NT2/D1 (cell line): ENCODE measurements at regions not wholly inside any gene's neighbourhood (a gene's known extent, or its start where the extent isn't known, plus 50 kb on each side); places are given as distances from the start of the nearest gene placed in this dataset.

ENCODE experiments used
- DNase-seq: peaks from one replicate; pipeline ENCODE4 v3.0.0-alpha.2; 2011; ENCODE audit warnings: low read depth, low spot score
- H3K27me3 ChIP-seq: 2 replicates; pipeline ENCODE4 v1.6.0; 2011; ENCODE audit warnings: mild to moderate bottlenecking; ENCODE audit not compliant: insufficient read length, insufficient read depth
- H3K36me3 ChIP-seq: 2 replicates; pipeline ENCODE4 v1.6.1; 2011; ENCODE audit warnings: mild to moderate bottlenecking, low read length, mixed read lengths; ENCODE audit not compliant: insufficient read depth, insufficient read length
- H3K4me1 ChIP-seq: 2 replicates; pipeline ENCODE4 v1.5.1; 2011; ENCODE audit not compliant: insufficient read depth, insufficient read length
- H3K4me3 ChIP-seq: 2 replicates; pipeline ENCODE4 v1.5.1; 2011; ENCODE audit warnings: low read depth; ENCODE audit not compliant: insufficient read length
- H3K9ac ChIP-seq: 2 replicates; pipeline ENCODE4 v1.6.0; 2011; ENCODE audit warnings: low read depth; ENCODE audit not compliant: insufficient read length
- H3K9me3 ChIP-seq: 2 replicates; pipeline ENCODE4 v1.5.1; 2011; ENCODE audit warnings: mild to moderate bottlenecking, low read length; ENCODE audit not compliant: insufficient read depth
- SUZ12 ChIP-seq: IDR thresholded peaks from 2 replicates; pipeline ENCODE4 v1.6.1; 2011; ENCODE audit not compliant: insufficient read length, insufficient read depth; ENCODE audit errors: extremely low read depth
- YY1 ChIP-seq: IDR thresholded peaks from 2 replicates; pipeline ENCODE4 v1.6.1; 2011; ENCODE audit not compliant: insufficient read length, insufficient read depth
- ZNF274 ChIP-seq: IDR thresholded peaks from 2 replicates; pipeline ENCODE4 v1.6.1; 2011; ENCODE audit warnings: mild to moderate bottlenecking, low read depth, low read length

GRCh38 chr1:221098471-221099405, 219.5 kb downstream of the HLX start:
- no peak for DNase-seq
- no peaks in the 10 kb centered on the region for H3K27me3 ChIP-seq
- H3K4me3 ChIP-seq: no peak overlapping the region
- no peaks in the 10 kb centered on the region for H3K36me3 ChIP-seq
- TF ChIP-seq ZNF274: no peak
- no peak for TF ChIP-seq YY1
- TF ChIP-seq SUZ12: no peak
- H3K9ac ChIP-seq: no peak overlapping the region
- H3K9me3 ChIP-seq: peaks cover 13% of the 10 kb centered on the region; the same call in 1 of the 2 replicates
- H3K4me1 ChIP-seq: peaks cover 2% of the 10 kb centered on the region

DNA sequence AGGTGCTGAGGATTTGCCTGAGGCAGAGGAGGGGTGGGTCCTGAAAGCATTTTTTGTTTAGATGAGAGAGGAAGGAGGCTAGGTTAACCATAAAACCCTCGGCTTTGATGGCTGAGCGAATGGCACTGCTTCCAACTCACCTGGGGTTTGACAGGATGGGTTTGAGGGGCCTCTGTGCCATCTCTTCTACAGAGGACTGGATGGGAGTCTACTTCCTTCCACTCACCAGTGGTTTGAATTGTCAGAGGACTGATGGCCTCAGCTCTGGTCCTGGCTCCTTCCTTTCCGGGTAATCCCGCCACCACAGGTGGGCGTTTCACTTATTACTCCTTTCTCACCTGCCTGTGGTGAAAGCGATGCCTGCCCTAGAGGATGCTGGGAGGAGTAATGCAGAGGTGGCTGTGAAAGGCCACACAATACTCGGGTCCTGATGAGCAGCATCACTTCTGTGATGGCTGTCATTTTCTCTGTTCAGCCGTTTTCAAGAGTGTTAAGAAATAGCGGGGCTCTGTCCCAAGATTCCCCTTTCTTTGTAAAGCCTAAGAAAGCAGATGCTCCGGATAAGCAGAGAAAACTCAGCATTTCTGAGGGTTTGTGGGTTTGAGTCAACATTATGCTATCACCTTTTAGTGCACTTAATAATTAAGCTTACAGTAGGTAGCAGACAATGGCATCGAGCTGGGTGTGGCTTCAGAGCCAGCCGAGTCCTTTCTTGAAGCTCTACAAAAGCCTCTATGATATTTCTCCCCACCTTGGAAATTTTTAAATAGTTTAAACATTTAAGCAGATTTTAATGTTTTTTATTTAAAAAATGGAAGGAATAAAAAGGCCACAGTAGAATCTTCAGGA, 220.7 kb downstream of the HLX start:
- H3K36me3 ChIP-seq: no peaks in the 10 kb centered on the region
- no peak overlapping the region for H3K4me3 ChIP-seq
- H3K4me1 ChIP-seq: no peaks in the 10 kb centered on the region
- DNase-seq: no peak
- no peaks in the 10 kb centered on the region for H3K27me3 ChIP-seq
- TF ChIP-seq ZNF274: no peak
- TF ChIP-seq SUZ12: no peak
- no peak for TF ChIP-seq YY1
- no peak overlapping the region for H3K9ac ChIP-seq
- peaks cover 13% of the 10 kb centered on the region; the same call in 1 of the 2 replicates for H3K9me3 ChIP-seq

DNA sequence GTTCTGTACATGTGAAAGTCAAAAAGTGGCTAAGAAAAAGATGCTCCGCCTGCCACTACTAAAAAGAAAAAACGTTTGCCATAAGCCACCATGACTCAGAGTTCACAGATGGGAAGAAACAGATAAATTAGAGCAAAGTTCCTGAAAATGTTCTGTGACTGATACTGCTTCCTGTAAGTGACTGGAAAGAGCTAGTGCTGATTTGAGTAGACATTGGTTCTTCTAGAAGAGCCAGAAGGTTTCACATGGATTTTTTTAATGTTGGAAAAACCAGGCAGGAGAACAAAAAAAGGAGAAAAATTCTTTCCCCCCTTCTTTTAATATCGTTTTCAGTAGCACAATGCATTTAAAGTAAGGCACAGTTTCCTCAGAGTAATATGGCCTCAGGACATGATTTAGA, 221.4 kb downstream of the HLX start:
- no peak overlapping the region for H3K4me3 ChIP-seq

DNA sequence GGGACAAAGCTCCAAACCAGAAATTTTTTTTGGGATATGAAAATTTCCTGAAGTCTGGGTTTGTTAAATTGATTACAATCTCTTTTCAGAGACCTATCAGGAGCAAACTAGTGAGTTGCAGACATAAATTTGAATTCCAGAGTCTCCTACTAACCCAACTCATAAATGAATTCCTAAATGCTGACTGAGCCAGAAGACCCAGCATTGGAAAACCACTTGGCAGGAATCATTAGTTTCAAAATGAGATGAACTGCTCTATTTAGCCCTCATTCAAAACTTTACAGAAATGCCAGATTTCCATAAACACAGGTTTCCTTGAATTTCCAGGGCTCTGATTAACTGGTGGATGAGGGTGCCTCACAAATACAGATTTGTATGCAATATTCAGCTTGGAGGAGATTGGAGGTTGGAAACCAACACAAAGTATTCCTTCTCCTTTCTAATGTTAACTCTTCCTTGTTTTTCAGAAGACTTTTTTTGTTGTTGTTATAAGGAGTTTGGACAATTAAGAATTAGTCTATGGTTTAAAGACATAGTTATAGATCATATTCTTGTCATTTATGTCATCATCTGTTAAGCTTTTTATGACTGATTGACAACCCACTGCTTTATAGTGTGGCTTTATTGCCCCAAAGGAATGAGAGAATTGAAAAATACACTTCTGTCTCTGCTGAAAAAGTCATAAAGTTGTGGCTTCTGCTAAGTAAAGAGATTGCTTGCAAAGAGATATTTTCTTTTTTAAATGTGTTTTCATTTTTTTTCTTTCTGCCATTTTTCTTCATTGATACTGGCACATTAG, 222.8 kb downstream of the HLX start:
- peaks cover 13% of the 10 kb centered on the region; the same call in 1 of the 2 replicates for H3K9me3 ChIP-seq
- no peak for DNase-seq
- no peaks in the 10 kb centered on the region for H3K27me3 ChIP-seq
- no peak for TF ChIP-seq SUZ12
- TF ChIP-seq YY1: no peak
- no peak for TF ChIP-seq ZNF274
- no peak overlapping the region for H3K4me3 ChIP-seq
- no peaks in the 10 kb centered on the region for H3K36me3 ChIP-seq
- H3K9ac ChIP-seq: no peak overlapping the region
- no peaks in the 10 kb centered on the region for H3K4me1 ChIP-seq

More for the DNA sequence above, 221.4 kb downstream of the HLX start:
- no peaks in the 10 kb centered on the region for H3K4me1 ChIP-seq
- no peak for TF ChIP-seq SUZ12
- TF ChIP-seq ZNF274: no peak
- no peak for TF ChIP-seq YY1
- DNase-seq: no peak
- peaks cover 13% of the 10 kb centered on the region; the same call in 1 of the 2 replicates for H3K9me3 ChIP-seq
- H3K27me3 ChIP-seq: no peaks in the 10 kb centered on the region
- no peaks in the 10 kb centered on the region for H3K36me3 ChIP-seq
- no peak overlapping the region for H3K9ac ChIP-seq

- DNase-seq: no peak
- H3K4me3 ChIP-seq: no peak overlapping the region
- H3K9me3 ChIP-seq: no peaks in the 10 kb centered on the region
- H3K27me3 ChIP-seq: no peaks in the 10 kb centered on the region
- H3K36me3 ChIP-seq: no peaks in the 10 kb centered on the region
- no peaks in the 10 kb centered on the region for H3K4me1 ChIP-seq
- TF ChIP-seq YY1: no peak
- no peak for TF ChIP-seq ZNF274
- no peak for TF ChIP-seq SUZ12
- no peak overlapping the region for H3K9ac ChIP-seq
These were observed 225.4 kb downstream of the HLX start for GRCh38 chr1:221104596-221104995.

DNA sequence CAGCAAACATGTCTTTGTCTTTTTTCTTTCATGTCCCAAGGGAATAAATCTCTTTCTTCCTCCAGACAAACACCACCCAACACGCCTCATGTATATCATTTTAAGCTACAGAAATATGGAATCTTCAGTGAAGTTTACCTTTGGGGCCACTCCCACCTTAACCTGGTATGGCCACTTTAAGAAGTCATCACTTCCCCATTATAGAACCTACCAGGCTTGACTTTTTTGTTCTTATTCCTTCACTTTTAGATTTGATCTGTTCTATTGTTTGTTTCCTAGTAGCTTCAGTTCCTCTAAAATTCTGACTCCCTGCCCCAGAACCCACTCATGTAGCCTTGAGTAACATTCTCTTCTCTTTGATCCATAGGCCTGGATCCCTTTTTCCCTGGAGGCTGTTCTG, 226.3 kb downstream of the HLX start:
- Histone ChIP-seq H3K4me3 (no peak overlapping the region), H3K36me3 (no peaks in the 10 kb centered on the region), H3K9ac (no peak overlapping the region), H3K9me3 (no peaks in the 10 kb centered on the region), H3K4me1 (no peaks in the 10 kb centered on the region), H3K27me3 (no peaks in the 10 kb centered on the region)
- DNase-seq: no peak
- TF ChIP-seq ZNF274 (no peak), YY1 (no peak), SUZ12 (no peak)

DNA sequence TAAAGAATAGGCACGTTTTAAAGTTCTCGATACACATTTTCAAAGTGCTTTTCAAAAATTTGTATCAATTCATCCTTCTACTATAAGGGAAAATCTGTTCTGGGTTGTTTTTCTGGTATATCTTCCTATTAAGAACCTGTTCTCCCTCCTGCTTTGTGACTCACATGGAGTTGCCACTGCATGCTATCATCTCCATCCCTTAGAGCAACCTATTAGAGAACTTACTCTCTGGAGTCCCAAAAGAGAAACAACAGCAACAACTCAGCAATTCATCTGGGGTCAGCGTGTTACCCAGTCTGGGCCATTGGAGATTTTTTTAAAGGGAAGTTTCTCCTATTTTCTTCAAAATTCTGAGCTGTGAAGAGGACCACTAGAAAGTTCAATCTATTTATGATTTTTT, 227.4 kb downstream of the HLX start:
- TF ChIP-seq SUZ12 (no peak), ZNF274 (no peak), YY1 (no peak)

More for the DNA sequence above, 227.4 kb downstream of the HLX start:
- DNase-seq: no peak
- Histone ChIP-seq H3K36me3 (no peaks in the 10 kb centered on the region), H3K4me1 (no peaks in the 10 kb centered on the region), H3K9ac (no peak overlapping the region), H3K27me3 (no peaks in the 10 kb centered on the region), H3K9me3 (no peaks in the 10 kb centered on the region), H3K4me3 (no peak overlapping the region)
